Calu3 (cell line): ENCODE measurements at regions not wholly inside any gene's neighbourhood (a gene's known extent, or its start where the extent isn't known, plus 50 kb on each side); places are given as distances from the start of the nearest gene placed in this dataset.
"Not testable (repeated sequence)": the region's sequence is repeated elsewhere in the genome, so short reads cannot be mapped to it uniquely, and the experiment has no call there.

ENCODE experiments used
- BruUV-seq: library from RNA; stranded (reverse); fragments of 400-500 nt; replicated peaks from 2 replicates; lab custom pipeline; 2021; lab: Mats Ljungman, UMichigan
- CTCF ChIA-PET: fragments of 300-600 bp; sonication (Branson Sonifier 250); formaldehyde crosslinking; loops from one replicate; lab custom pipeline; 2022; ENCODE audit warnings: antibody characterized with exemption; lab: Charles Lee
- DNase-seq: peaks from one replicate; pipeline ENCODE4 v3.0.0; 2022
- H3K27ac Mint-ChIP-seq: one replicate; pipeline ENCODE4 v1.8.0; 2022; ENCODE audit warnings: mixed read lengths; ENCODE audit not compliant: unreplicated experiment
- H3K27me3 Mint-ChIP-seq: one replicate; pipeline ENCODE4 v1.8.0; 2022; ENCODE audit warnings: mixed read lengths; ENCODE audit not compliant: unreplicated experiment
- H3K36me3 Mint-ChIP-seq: one replicate; pipeline ENCODE4 v1.8.0; 2022; ENCODE audit warnings: mild to moderate bottlenecking, moderate library complexity, mixed read lengths; ENCODE audit not compliant: insufficient read depth, unreplicated experiment
- H3K4me1 Mint-ChIP-seq: one replicate; pipeline ENCODE4 v1.8.0; 2022; ENCODE audit warnings: mild to moderate bottlenecking, low read depth, mixed read lengths; ENCODE audit not compliant: unreplicated experiment
- H3K4me3 Mint-ChIP-seq: one replicate; pipeline ENCODE4 v1.8.0; 2022; ENCODE audit warnings: mild to moderate bottlenecking, low read depth, moderate library complexity, mixed read lengths; ENCODE audit not compliant: unreplicated experiment
- H3K9me3 Mint-ChIP-seq: one replicate; pipeline ENCODE4 v1.8.0; 2022; ENCODE audit warnings: low read depth, mixed read lengths; ENCODE audit not compliant: unreplicated experiment
- intact Hi-C: fragments of 100-400 bp; cut with micrococcal nuclease; formaldehyde crosslinking; loops from one replicate; pipeline ENCODE4 v1.10.0; 2022; ENCODE audit not compliant: unreplicated experiment
- TF ChIP-seq, protein P1 (sequence below): fragments of 200-600 bp; IDR thresholded peaks from one replicate; pipeline ENCODE4 v1.8.0; 2022; ENCODE audit warnings: antibody characterized with exemption; ENCODE audit not compliant: unreplicated experiment

- no peak for DNase-seq
- intact Hi-C loops: no loop called here
- Mint-ChIP-seq H3K4me3 (no peak overlapping the region), H3K4me1 (no peaks in the 10 kb centered on the region), H3K27ac (no peak overlapping the region), H3K36me3 (no peaks in the 10 kb centered on the region), H3K9me3 (no peaks in the 10 kb centered on the region), H3K27me3 (no peaks in the 10 kb centered on the region)
- no TSS peak for BruUV-seq
- TF ChIP-seq, protein P1, sequence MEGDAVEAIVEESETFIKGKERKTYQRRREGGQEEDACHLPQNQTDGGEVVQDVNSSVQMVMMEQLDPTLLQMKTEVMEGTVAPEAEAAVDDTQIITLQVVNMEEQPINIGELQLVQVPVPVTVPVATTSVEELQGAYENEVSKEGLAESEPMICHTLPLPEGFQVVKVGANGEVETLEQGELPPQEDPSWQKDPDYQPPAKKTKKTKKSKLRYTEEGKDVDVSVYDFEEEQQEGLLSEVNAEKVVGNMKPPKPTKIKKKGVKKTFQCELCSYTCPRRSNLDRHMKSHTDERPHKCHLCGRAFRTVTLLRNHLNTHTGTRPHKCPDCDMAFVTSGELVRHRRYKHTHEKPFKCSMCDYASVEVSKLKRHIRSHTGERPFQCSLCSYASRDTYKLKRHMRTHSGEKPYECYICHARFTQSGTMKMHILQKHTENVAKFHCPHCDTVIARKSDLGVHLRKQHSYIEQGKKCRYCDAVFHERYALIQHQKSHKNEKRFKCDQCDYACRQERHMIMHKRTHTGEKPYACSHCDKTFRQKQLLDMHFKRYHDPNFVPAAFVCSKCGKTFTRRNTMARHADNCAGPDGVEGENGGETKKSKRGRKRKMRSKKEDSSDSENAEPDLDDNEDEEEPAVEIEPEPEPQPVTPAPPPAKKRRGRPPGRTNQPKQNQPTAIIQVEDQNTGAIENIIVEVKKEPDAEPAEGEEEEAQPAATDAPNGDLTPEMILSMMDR: no peak
- CTCF ChIA-PET: no interaction called here
Measured at GRCh38 chr17:27158382-27158781, 135.5 kb upstream of the WSB1 start.

GRCh38 chr17:27180322-27180721 is 113.6 kb upstream of the WSB1 start:
- BruUV-seq: no TSS peak
- CTCF ChIA-PET: no interaction called here
- H3K9me3 Mint-ChIP-seq: no peaks in the 10 kb centered on the region
- TF ChIP-seq, protein P1: no peak
- H3K36me3 Mint-ChIP-seq: no peaks in the 10 kb centered on the region
- H3K27ac Mint-ChIP-seq: no peak overlapping the region
- intact Hi-C loops: no loop called here
- no peaks in the 10 kb centered on the region for H3K27me3 Mint-ChIP-seq
- no peaks in the 10 kb centered on the region for H3K4me1 Mint-ChIP-seq
- no peak overlapping the region for H3K4me3 Mint-ChIP-seq
- DNase-seq: no peak

DNA sequence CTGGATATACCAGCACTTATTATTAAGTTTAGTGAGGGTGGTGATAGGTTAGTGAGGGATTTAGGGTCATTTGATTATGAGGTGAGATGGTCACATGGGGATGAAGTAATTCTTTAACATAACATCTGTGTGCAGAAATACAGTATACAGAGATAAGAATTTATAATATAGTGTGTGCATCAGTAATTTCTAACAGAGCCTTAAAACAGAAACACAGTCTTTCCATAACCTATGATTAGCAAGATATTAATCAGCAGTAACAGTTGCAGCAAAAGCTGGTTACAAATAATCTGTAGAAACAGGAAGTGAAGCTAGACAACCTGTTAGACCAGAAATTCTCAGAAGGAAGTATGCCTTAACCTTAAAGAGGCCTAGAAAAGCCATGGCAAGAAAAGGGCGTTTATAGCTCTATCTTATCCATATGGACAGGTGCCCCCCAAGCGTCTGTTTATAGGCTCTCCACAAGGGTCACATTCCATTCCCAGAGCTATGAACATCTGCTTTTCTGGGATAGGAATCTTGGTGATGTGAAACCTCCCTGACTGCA is 112.5 kb upstream of the WSB1 start:
- DNase-seq, H3K27me3 Mint-ChIP-seq, H3K36me3 Mint-ChIP-seq, CTCF ChIA-PET, BruUV-seq, H3K27ac Mint-ChIP-seq, H3K9me3 Mint-ChIP-seq, H3K4me3 Mint-ChIP-seq, H3K4me1 Mint-ChIP-seq, intact Hi-C loops: not testable (repeated sequence)

- H3K9me3 Mint-ChIP-seq: no peaks in the 10 kb centered on the region
- H3K4me3 Mint-ChIP-seq: no peak overlapping the region
- BruUV-seq: no TSS peak
- H3K36me3 Mint-ChIP-seq: no peaks in the 10 kb centered on the region
- CTCF ChIA-PET: no interaction called here
- TF ChIP-seq, protein P1: no peak
- no peaks in the 10 kb centered on the region for H3K4me1 Mint-ChIP-seq
- H3K27ac Mint-ChIP-seq: no peak overlapping the region
- intact Hi-C loops: no loop called here
- DNase-seq: no peak
- no peaks in the 10 kb centered on the region for H3K27me3 Mint-ChIP-seq
Measured at GRCh38 chr17:27181935-27182334, 112.0 kb upstream of the WSB1 start.

DNA sequence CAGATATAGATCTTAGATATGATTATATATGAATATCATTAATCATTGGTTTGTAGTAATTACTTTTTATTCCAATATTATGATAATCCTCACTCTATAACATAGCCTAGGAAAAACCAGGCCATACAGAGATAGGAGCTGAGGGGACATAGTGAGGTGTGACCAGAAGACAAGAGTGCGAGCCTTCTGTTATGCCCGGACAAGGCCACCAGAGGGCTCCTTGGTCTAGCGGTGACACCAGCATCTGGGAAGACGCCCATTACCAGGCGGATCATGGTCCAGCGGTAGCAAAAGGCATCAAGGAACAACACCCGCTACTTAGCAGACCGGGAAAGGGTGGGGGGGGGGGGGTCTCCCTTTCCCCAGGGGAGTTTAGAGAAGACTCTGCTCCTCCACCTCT is 96.4 kb upstream of the WSB1 start:
- H3K27me3 Mint-ChIP-seq, H3K36me3 Mint-ChIP-seq, BruUV-seq, H3K27ac Mint-ChIP-seq, H3K4me1 Mint-ChIP-seq, H3K9me3 Mint-ChIP-seq, H3K4me3 Mint-ChIP-seq: not testable (repeated sequence)
- peak; percentile 58 for DNase-seq
- intact Hi-C loops: loop anchor here (2.0 to 5.0 kb wide), 2 partner anchors 40 to 403 kb away; no protein-coding TSS in a partner anchor
- TF ChIP-seq, protein P1: peak; percentile 49
- CTCF ChIA-PET: interaction anchor here (1.0 kb wide), 1 partner anchor 136 kb away, joined by 6 read pairs; no protein-coding TSS in a partner anchor
